OCI-LY3 (cell line): ENCODE measurements at regions not wholly inside any gene's neighbourhood (a gene's known extent, or its start where the extent isn't known, plus 50 kb on each side); places are given as distances from the start of the nearest gene placed in this dataset.

Experiments used
- H2AFZ ChIP-seq: fragments of 200-600, 300-600 bp; shearing (Covaris generic); 2 replicates; pipeline ENCODE4 v1.6.0; 2014; ENCODE audit warnings: antibody characterized with exemption, low read depth, low read length
- H3K27ac ChIP-seq: fragments of 200-600, 300-600 bp; sonication (generic); 2 replicates; pipeline ENCODE4 v1.5.1; 2014; ENCODE audit warnings: mild to moderate bottlenecking, low read length, moderate library complexity, mixed read lengths
- H3K27me3 ChIP-seq: fragments of 200-600, 300-600 bp; sonication (generic); 2 replicates; pipeline ENCODE4 v1.6.1; 2014; ENCODE audit warnings: low read depth, low read length, mixed read lengths
- H3K36me3 ChIP-seq: fragments of 200-600, 300-600 bp; sonication (generic); replicated peaks from 2 replicates; pipeline ENCODE3; 2014; ENCODE audit warnings: low read depth, low read length, mixed read lengths
- H3K4me1 ChIP-seq: fragments of 300-600, 200-600 bp; sonication (generic); 2 replicates; pipeline ENCODE4 v1.6.1; 2014; ENCODE audit warnings: low read length, mixed read lengths
- H3K4me2 ChIP-seq: fragments of 200-600, 300-600 bp; sonication (generic); 2 replicates; pipeline ENCODE4 v1.6.1; 2014; ENCODE audit warnings: low read length, mixed read lengths
- H3K4me3 ChIP-seq: fragments of 300-600, 200-600 bp; sonication (generic); 2 replicates; pipeline ENCODE4 v1.5.1; 2014; ENCODE audit warnings: antibody characterized with exemption, mild to moderate bottlenecking, low read length, moderate library complexity
- H3K79me2 ChIP-seq: fragments of 300-600, 200-600 bp; shearing (Covaris generic); 2 replicates; pipeline ENCODE4 v1.6.1; 2014; ENCODE audit warnings: mild to moderate bottlenecking, low read length, mixed read lengths
- H3K9ac ChIP-seq: fragments of 300-600, 200-600 bp; shearing (Covaris generic); 2 replicates; pipeline ENCODE4 v1.6.0; 2014; ENCODE audit warnings: mild to moderate bottlenecking, low read length, moderate library complexity
- H3K9me3 ChIP-seq: fragments of 200-600, 300-600 bp; shearing (Covaris generic); 2 replicates; pipeline ENCODE4 v1.6.1; 2014; ENCODE audit warnings: low read length, mixed read lengths; ENCODE audit not compliant: insufficient read depth
- H4K20me1 ChIP-seq: fragments of 200-600, 300-600 bp; sonication (generic); 2 replicates; pipeline ENCODE4 v1.6.1; 2016; ENCODE audit warnings: low read length, mixed read lengths; ENCODE audit not compliant: insufficient read depth
- CTCF ChIP-seq: fragments of 200-600, 300-600 bp; sonication (generic); IDR thresholded peaks from 2 replicates; pipeline ENCODE4 v1.5.1; 2014; ENCODE audit warnings: antibody characterized with exemption, low read length, low read depth
- EZH2phosphoT487 ChIP-seq: fragments of 200-600 bp; shearing (Covaris generic); IDR thresholded peaks from 2 replicates; pipeline ENCODE4 v1.6.1; 2018; ENCODE audit warnings: antibody characterized with exemption, mixed run types, low read depth

- no peak overlapping the region for H3K9ac ChIP-seq
- no peaks in the 10 kb centered on the region for H3K27me3 ChIP-seq
- no peaks in the 10 kb centered on the region for H3K79me2 ChIP-seq
- no peak overlapping the region for H2AFZ ChIP-seq
- no peaks in the 10 kb centered on the region for H3K36me3 ChIP-seq
- no peak for TF ChIP-seq EZH2phosphoT487
- TF ChIP-seq CTCF: no peak
- H3K4me3 ChIP-seq: no peak overlapping the region
- H4K20me1 ChIP-seq: no peaks in the 10 kb centered on the region
- no peaks in the 10 kb centered on the region for H3K4me1 ChIP-seq
- H3K9me3 ChIP-seq: no peaks in the 10 kb centered on the region
- no peak overlapping the region for H3K4me2 ChIP-seq
- H3K27ac ChIP-seq: no peak overlapping the region
Observed at GRCh38 chr14:43175896-43176295, 1331.2 kb downstream of the FSCB start.

GRCh38 chr14:43172899-43173548, 1334.1 kb downstream of the FSCB start:
- H3K9ac ChIP-seq: no peak overlapping the region
- H2AFZ ChIP-seq: no peak overlapping the region
- H3K79me2 ChIP-seq: no peaks in the 10 kb centered on the region
- no peak overlapping the region for H3K4me3 ChIP-seq
- TF ChIP-seq CTCF: no peak
- no peak for TF ChIP-seq EZH2phosphoT487
- H3K9me3 ChIP-seq: no peaks in the 10 kb centered on the region
- H3K36me3 ChIP-seq: no peaks in the 10 kb centered on the region
- no peak overlapping the region for H3K27ac ChIP-seq
- H4K20me1 ChIP-seq: no peaks in the 10 kb centered on the region
- H3K4me2 ChIP-seq: no peak overlapping the region
- no peaks in the 10 kb centered on the region for H3K27me3 ChIP-seq
- H3K4me1 ChIP-seq: peaks cover 18% of the 10 kb centered on the region

GRCh38 chr14:43169722-43170121, 1337.4 kb downstream of the FSCB start:
- Histone ChIP-seq H3K9me3 (no peaks in the 10 kb centered on the region), H3K4me2 (peak overlapping the region; percentile 29), H2AFZ (peak overlapping the region; percentile 30), H3K79me2 (no peaks in the 10 kb centered on the region), H3K4me1 (peaks cover 25% of the 10 kb centered on the region), H3K27me3 (no peaks in the 10 kb centered on the region), H4K20me1 (no peaks in the 10 kb centered on the region), H3K4me3 (no peak overlapping the region), H3K9ac (no peak overlapping the region), H3K36me3 (no peaks in the 10 kb centered on the region), H3K27ac (peak overlapping the region; percentile 13; the same call in 1 of the 2 replicates)
- TF ChIP-seq CTCF: no peak
- TF ChIP-seq EZH2phosphoT487: no peak

- H3K4me3 ChIP-seq: no peak overlapping the region
- H3K4me2 ChIP-seq: no peak overlapping the region
- H3K9me3 ChIP-seq: no peaks in the 10 kb centered on the region
- H3K27ac ChIP-seq: no peak overlapping the region
- peaks cover 32% of the 10 kb centered on the region for H3K4me1 ChIP-seq
- H3K79me2 ChIP-seq: no peaks in the 10 kb centered on the region
- H3K36me3 ChIP-seq: no peaks in the 10 kb centered on the region
- H2AFZ ChIP-seq: 0 out of 2 replicates have a peak overlapping the region, but pooled peaks have one; percentile 37
- H4K20me1 ChIP-seq: no peaks in the 10 kb centered on the region
- H3K9ac ChIP-seq: no peak overlapping the region
- no peaks in the 10 kb centered on the region for H3K27me3 ChIP-seq
- TF ChIP-seq CTCF: no peak
- TF ChIP-seq EZH2phosphoT487: no peak
Observed at GRCh38 chr14:43168371-43168925, 1338.6 kb downstream of the FSCB start.
